GM21786 (cell line): ENCODE measurements at regions not wholly inside any gene's neighbourhood (a gene's known extent, or its start where the extent isn't known, plus 50 kb on each side); places are given as distances from the start of the nearest gene placed in this dataset.
"Not testable (repeated sequence)": the region's sequence is repeated elsewhere in the genome, so short reads cannot be mapped to it uniquely, and the experiment has no call there.

Experiments
- ATAC-seq: cut with Tn5 transposase; IDR thresholded peaks from one replicate; pipeline ENCODE4 v1.9.1; 2021; ENCODE audit not compliant: unreplicated experiment

GRCh38 chr9:108803428-108804065 lies 52.2 kb downstream of the ACTL7B start:
- no peak for ATAC-seq

DNA sequence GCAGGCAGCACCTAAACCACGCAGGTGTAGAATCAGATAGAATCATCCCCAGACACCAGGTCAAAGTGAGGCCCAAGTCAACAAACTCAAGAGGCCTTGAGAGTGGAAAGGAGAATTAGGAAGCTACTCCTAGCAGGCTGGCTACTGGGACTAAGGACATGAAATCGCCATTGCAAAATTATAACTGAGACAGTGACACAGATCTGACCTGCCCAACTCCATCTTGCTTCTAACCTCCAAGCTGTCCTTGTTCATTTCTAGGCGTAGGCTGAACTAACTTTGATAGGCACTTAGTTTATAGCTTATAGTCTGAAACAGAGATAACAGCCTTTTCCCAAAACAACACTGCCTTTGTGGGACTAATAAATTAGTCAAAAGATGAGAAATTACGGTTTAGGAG lies 52.8 kb downstream of the ACTL7B start:
- ATAC-seq = no peak

- no peak for ATAC-seq
Observed at GRCh38 chr9:108801949-108802348, 53.8 kb downstream of the ACTL7B start.

- no peak for ATAC-seq
Observed at GRCh38 chr9:108800632-108801099, 55.1 kb downstream of the ACTL7B start.

DNA sequence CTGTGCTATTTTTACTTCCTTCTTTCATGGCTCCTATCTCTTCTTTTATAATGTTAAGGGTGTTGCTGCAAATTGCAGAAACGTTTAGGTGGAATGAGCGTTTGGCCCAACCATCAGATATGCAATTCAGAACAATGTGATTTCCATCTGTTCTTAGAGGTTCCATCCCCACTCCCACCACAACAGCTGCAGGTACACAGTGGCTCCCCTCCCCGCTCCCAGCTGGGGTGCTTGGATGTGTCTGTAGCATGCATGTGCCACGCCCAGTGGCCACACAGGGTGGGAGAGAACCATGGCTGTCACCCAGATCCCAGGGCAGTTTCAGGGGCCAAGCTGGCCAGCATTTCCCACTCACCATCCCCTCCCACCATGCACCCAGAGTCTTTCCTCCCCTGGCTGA lies 62.2 kb downstream of the ACTL7B start:
- no peak for ATAC-seq

DNA sequence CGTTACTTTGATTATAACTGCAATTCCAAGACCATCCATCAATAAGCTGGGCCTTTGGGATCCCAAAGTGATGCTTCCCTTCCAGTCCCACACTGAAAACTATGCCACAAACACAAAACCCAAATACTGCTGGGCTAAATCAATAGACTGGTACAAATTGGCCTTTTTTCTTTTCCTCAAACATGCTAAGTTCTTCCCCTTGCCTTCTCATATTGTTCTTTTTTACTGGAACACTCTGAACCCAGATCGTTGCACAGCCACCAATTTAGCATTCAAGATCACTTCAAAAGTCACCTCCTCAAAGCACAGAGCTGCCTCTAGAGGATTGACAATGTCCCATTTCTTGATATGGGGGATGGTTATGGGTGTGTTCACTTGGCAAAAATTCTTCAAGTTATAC lies 66.0 kb downstream of the ACTL7B start:
- no peak for ATAC-seq

- ATAC-seq = no peak
Observed at GRCh38 chr9:108787690-108788048, 68.1 kb downstream of the ACTL7B start.

GRCh38 chr9:108786901-108787689 lies 68.7 kb downstream of the ACTL7B start:
- ATAC-seq = no peak

DNA sequence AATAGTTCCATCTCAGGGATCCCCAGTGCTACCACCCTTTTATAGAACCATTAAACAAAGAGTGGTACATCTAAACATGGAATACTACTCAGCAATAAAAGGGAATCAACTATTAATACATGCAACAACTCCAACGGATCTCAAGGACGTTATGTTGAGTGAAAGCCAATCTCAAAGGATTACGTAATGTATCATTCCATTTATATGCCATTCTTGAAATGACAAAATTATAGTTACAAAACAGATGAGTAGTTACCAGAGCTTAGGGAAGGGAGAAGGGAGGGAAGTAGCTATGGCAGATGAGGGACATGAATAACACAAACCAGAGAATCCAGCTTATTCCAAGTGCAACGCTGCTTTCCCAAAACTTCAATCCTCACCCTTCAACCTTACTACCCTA lies 69.5 kb downstream of the ACTL7B start:
- ATAC-seq = no peak

GRCh38 chr9:108784998-108785397 lies 70.8 kb downstream of the ACTL7B start:
- no peak for ATAC-seq

DNA sequence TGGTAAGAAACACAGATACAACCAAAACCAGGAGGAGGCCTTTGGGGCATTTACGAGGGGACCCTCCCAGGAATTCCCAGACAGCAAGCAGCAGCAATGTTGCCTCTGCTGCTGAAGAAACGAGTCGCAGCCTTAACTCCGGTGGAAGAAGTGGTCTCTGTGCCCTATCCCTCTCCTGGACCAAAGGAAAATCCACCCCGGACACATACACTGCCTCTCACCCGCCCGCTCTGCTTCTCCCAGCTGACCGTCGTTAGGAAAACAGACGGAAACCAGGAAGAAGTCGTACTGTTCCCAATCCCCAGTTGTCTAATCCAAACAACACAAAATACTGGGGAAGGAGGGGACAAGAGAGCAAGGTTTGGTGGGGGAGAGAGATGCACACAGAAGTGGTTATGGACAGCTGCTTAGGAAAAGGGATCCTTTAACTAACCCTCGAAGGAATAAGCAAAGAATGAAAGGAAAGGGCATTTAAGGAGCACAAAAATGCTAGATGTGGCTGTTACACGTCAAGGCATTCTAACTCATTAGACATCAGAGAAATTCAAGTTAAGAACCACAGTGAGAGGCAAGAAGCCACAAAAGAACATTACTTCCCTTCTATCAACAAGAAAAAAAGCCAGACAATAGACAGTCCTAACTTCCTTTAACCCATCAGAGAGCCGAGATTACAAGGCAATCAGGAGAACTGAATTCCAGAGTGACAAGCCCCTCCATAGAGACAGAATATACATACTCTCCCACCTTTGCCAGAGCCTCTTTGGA lies 71.9 kb downstream of the ACTL7B start:
- no peak for ATAC-seq

- no peak for ATAC-seq
Observed at GRCh38 chr9:108783326-108783725, 72.5 kb downstream of the ACTL7B start.

DNA sequence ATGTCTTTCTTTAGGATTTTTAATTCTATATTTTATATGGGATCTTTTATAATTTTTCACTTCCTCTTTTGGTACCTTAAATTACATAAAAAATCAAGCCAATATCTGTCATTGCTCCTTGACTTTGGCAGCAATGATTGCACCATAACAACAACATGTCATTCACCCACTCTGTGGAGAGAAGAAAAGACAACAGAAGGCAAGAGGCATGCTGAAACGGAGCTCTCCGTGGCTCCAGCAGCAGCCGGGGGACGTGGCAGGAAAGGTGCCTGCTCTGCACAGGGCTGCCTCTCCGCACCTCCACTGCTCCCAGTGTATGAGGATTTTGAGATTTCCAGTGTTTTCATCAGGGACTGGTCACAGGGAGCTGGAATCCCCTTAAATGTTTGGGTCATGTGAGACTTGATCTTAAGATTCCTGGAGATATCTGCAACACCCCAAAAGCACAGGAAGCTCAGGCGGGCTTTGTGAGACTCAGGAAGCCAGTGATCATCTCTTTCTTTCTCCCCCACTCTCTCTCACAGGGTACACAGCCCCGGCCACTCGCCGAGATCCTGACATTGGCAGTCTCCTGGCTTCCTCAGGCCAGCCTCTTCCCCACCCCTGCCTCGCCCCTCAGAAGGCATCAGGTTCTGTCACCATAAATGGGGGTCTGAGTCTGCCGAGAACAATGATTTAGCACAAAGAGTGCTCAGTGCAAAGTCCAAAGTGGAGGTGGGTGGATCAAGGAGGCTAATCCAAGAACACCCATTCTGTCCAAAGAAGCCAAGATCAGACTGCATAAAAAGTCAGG lies 74.6 kb downstream of the ACTL7B start:
- no peak for ATAC-seq

- no peak for ATAC-seq
Observed at GRCh38 chr9:108779551-108780325, 76.0 kb downstream of the ACTL7B start.

DNA sequence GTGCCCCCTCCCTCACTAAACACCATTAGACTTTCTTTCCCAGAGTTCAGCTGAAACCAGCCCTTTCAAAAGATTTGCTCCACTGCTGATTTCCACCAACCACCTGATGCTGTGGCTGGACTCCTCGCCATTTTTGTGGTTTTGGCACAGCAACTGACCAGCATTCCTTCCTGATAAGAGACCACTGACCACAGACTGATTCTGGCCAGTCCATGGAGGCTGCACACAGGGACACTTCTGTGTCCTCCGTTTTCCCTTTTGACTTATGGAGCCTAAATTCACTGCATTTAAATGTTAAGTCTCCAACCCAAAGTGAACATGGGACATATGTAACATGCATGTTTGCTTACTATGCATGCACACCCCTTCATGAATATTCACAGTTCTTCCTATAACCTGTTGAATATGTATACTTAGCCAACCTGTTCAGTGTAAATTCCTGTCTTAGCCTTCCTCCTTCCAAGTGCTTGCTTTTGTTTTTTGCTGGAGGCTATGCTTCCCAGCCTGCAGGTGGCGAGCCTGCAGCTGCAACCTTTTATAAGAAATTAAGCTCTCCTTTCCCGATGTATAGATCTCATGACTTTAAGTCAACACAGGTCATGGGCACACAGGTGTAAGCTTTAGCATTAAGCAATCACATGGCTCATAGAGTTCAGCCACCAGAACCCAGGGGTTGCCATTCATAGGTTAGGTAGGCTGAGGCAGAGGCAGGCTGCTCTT lies 78.7 kb downstream of the ACTL7B start:
- no peak for ATAC-seq

DNA sequence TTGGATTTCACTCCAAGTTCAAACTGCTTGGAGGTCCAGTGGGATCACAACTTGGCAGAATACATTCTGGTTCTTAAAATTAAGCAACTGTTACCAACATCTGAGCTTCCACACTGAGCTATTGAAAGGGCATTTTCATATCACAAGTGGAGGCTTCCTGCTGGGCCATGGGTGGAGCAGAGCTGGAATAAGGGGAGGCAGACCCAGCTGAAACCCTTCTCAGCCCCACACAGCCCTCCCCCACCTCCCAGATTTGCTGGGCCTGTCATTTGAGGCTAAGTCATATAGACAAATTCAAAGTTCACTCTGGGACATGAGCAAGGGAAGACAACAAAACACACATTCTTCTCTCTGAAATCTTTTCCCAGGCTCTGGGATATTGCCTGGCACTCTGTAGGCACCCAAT lies 79.9 kb downstream of the ACTL7B start:
- ATAC-seq = no peak

- ATAC-seq = not testable (repeated sequence)
Observed at GRCh38 chr9:108774088-108774487, 81.7 kb downstream of the ACTL7B start.

- no peak for ATAC-seq
Observed at GRCh38 chr9:108772301-108772894, 83.4 kb downstream of the ACTL7B start.

- ATAC-seq = no peak
Observed at GRCh38 chr9:108768744-108769143, 87.0 kb downstream of the ACTL7B start.
